Kidney capillary endothelial cell (primary cell): ENCODE measurements at regions not wholly inside any gene's neighbourhood (a gene's known extent, or its start where the extent isn't known, plus 50 kb on each side); places are given as distances from the start of the nearest gene placed in this dataset.
A peak's percentile ranks its signal among the peaks of the same experiment; 100 is the strongest.
"Not testable (repeated sequence)": the region's sequence is repeated elsewhere in the genome, so short reads cannot be mapped to it uniquely, and the experiment has no call there.

ENCODE experiments used
- DNase-seq: peaks from one replicate; pipeline ENCODE4 v3.0.0-alpha.2; 2018; ENCODE audit warnings: low spot score

- no peak for DNase-seq
Observed at GRCh38 chr13:98075048-98075447, 67.8 kb upstream of the FARP1 start.

DNA sequence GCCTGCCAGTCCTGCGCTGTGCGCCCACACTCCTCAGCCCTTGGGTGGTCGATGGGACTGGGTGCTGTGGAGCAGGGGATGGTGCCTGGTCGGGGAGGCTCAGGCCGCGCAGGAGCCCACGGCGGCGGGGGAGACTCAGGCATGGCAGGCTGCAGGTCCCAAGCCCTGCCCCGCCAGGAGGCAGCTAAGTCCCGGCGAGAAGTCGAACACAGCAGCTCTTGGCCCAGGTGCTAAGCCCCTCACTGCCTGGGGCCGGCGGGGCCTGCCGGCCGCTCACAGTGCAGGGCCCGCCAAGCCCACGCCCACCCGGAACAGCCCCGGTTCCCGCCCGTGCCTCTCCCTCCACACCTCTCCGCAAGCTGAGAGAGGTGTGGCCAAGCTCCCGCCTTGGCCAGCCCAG is 66.6 kb upstream of the FARP1 start:
- not testable (repeated sequence) for DNase-seq

DNA sequence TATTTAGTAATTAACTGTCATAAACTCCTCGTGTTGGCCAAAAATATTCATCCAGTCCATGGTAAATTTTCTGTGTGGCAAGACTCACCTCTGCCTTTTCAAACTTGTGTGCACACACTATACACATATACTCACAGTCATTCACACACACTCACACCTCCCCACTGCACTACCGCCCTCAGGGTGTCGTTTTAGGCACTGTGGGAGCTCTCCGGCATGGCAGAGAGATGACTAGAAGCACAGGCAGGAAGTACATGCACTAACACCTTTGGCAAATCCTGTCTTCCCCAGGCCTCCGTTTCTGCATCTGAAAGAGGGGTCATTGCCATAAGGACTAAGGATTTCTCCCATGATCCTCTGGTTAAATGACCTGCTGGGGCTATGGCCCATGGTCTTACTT is 62.6 kb upstream of the FARP1 start:
- DNase-seq: no peak

DNA sequence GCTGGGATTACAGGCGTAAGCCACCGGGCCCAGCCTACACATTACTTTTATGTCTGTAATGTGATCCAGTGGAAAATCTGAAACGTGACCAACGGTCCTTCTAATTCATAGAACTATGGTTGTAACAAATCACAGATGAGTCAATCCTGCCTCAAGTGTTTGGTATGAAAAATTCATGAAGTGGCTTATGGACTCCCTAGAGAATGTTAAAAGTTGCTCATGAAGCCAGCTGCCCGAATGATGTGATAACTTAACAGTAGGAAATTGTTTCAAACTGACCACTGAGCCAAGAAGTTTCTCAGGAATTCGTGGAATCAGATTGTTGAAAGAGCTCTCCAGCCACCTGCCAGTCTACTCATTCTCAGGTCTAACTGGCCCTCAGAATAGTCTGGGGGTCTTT is 59.4 kb upstream of the FARP1 start:
- no peak for DNase-seq

- DNase-seq: no peak
Observed at GRCh38 chr13:98083936-98084335, 59.0 kb upstream of the FARP1 start.

- DNase-seq: peak; percentile 65
Observed at GRCh38 chr13:98089246-98089645, 53.6 kb upstream of the FARP1 start.

- no peak for DNase-seq
Observed at GRCh38 chr13:98092888-98093287, 50.0 kb upstream of the FARP1 start.
